GM12874 (cell line): ENCODE measurements at regions not wholly inside any gene's neighbourhood (a gene's known extent, or its start where the extent isn't known, plus 50 kb on each side); places are given as distances from the start of the nearest gene placed in this dataset.

ENCODE experiments used
- TF ChIP-seq, protein P1 (sequence below): IDR thresholded peaks from 2 replicates; pipeline ENCODE4 v1.5.1; 2011; ENCODE audit warnings: low read depth, mild to moderate bottlenecking, control low read depth, low read length, moderate library complexity; ENCODE audit not compliant: insufficient read depth

DNA sequence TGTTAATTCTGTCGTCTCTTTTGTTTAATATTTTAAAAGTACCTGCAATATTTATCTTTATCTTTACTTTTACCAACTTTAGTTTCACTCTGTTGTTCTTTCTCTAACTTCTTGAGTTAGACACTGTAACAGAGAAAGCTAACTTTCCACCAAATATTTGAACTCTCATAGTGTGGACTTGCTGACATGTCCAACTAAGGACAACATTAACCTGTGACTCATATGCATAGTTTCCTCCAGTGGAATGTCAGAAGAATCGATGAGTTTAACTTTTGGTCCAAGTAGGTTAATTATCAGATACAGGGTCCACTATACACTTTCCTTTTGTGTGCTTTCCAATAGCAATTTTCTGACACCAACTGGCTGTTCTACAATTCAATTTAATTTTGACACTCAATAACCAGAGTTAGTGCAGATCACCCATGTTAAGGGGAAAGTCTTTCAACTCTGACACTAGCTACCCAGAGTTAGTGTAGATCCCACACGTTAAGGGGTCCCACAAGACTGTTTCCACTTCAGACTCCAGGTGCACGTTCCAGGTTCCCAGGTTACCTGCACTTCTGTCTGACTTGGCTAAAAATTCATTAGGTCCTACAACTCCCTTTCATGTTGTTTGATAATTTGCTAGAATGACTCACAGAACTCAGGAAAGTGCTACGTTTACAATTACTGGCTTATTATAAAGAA, 559.0 kb upstream of the AMOT start:
- TF ChIP-seq, protein P1, sequence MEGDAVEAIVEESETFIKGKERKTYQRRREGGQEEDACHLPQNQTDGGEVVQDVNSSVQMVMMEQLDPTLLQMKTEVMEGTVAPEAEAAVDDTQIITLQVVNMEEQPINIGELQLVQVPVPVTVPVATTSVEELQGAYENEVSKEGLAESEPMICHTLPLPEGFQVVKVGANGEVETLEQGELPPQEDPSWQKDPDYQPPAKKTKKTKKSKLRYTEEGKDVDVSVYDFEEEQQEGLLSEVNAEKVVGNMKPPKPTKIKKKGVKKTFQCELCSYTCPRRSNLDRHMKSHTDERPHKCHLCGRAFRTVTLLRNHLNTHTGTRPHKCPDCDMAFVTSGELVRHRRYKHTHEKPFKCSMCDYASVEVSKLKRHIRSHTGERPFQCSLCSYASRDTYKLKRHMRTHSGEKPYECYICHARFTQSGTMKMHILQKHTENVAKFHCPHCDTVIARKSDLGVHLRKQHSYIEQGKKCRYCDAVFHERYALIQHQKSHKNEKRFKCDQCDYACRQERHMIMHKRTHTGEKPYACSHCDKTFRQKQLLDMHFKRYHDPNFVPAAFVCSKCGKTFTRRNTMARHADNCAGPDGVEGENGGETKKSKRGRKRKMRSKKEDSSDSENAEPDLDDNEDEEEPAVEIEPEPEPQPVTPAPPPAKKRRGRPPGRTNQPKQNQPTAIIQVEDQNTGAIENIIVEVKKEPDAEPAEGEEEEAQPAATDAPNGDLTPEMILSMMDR: no peak

DNA sequence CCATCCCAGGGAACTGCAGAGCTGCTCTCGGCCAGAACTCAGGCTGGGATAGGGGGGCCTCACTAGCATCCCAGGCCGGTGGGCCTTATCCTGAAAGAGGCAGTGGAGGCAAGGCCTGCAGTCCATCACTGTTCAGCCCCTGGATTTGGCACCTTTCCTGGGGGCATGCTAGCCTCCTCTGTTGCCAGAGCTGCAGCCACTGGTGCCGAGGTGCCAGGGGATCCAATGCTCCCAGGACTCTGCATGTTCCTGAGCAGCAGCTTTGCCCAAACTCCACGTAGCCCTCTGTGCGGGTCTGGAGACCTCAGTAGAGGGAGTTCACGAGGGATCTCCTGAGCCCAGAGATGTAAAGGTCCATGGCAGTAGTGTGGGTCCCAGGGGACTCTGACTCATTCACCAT, 551.7 kb upstream of the AMOT start:
- TF ChIP-seq, protein P1: no peak

DNA sequence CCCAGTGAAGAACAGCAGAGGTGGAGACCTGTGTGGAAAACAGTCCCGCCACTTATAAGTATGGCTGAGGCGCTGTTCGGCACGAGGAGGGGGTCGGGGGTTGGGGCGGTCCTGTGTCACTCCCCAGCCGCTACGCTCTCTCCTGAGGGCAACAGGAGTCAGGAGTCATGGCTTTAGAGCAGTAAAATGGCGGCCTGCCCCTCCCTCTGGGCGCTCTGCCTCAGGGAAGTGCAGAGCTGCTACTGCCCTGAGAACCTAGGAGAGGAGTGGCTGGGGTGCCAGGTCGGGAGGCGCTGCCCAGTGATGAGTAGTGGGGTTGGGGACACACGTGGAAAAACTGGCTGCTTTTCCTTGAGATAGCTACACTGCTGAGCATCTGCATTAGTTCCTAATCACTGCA, 551.2 kb upstream of the AMOT start:
- TF ChIP-seq, protein P1: no peak

DNA sequence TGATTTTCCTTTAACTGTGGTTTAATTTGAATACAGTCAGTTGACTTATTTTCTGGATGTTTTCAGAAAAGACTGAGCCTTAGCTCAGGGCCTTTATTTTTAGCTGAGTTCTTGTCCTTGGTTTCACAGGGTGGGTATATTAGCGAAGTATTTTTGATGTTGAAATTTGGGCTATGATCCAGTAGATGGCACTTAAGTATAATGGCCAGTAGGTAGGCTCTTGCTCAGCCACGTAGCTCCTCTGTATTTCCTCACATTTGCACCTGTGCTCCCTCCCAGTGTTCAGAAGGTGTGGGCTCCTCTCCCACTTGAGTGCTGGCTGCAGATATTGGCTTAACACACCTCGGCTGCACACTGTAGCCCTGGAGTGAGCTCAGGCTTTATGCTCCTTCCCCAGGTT, 549.9 kb upstream of the AMOT start:
- TF ChIP-seq, protein P1: no peak

DNA sequence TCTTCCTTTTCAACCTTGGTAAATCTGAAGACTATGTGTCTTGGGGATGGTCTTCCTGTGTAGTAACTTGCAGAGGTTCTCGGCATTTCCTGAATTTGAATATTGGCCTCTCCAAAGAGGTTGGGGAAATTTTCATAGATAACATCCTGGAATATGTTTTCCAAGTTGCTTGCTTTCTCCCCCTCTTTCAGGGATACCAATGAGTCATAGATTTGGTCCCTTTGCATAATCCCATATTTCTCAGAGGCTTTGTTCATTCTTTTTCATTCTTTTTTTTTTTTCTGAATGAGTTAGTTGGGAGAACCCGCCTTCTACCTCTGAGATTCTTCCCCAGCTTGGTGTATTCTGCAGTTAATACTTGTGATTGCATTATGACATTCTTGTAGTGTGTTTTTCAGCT, 549.2 kb upstream of the AMOT start:
- TF ChIP-seq, protein P1: no peak

DNA sequence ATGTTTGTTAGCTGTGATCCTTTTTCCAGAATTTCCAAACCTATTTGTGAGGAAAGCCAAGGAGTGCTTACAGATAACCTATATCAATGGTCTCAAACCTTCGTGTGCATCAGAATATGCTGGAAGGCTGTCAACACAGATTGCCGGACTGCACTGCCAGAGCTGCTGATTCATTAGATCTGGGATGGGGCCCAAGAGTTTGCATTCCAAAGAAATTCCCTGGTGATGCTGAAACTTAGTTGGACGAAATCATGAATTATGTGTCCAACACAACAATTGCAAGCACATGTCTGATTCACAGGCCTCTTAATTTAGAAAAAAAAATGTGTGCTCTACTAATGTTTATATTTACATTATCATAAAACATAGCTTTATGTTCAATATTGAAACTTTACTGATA, 544.0 kb upstream of the AMOT start:
- TF ChIP-seq, protein P1: no peak

DNA sequence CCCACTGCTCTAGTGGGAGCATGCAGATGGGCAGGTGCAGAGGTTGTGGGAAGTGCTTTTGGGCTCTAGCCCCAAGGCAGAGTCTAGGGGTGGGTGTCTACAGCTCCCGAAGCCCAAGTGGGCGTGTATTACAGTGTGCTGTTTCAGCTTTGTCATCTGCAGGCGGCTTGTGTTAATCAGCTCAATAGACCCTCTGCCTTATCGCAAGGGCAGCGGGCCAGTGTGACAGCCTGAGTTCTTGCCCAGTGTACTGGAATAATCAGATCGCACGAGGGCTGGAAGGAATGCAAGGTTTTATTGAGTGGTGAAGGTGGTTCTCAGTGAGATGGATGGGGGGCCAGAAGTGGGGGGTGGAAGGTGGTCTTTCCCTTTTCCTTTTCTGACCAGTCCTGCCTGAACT, 529.4 kb upstream of the AMOT start:
- TF ChIP-seq, protein P1: no peak

DNA sequence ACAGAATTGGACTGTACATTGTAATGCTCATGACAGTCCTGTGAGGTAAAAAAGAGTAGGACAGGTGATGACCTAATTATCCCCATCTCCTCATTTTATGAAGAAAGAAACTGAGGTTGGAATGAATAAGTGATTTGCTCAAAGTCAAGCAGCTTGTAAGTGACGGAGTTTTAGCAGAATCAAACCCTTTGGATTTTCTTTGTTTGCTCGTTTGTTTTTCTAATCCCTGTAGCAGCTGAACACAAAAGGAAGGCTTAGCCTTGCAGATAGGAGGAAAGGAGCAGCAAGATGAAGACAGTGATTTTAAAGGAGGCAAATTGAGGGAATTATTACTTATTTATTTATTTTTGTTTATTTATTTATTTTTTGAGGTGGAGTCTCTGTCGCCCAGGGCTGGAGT, 528.4 kb upstream of the AMOT start:
- TF ChIP-seq, protein P1: no peak
